Mucosa of rectum (tissue), 2 donors: ENCODE measurements at regions not wholly inside any gene's neighbourhood (a gene's known extent, or its start where the extent isn't known, plus 50 kb on each side); places are given as distances from the start of the nearest gene placed in this dataset.

Source experiments
- H3K27ac ChIP-seq, 2 donors: one replicate each; pipeline ENCODE4 v1.7.0; 2013; ENCODE audit warnings: inconsistent platforms in 2 of 2, low read depth in 2 of 2, low read length in 2 of 2
- H3K27me3 ChIP-seq, 2 donors: one replicate each; pipeline ENCODE4 v1.7.0; 2013; ENCODE audit warnings: low read length in 2 of 2; ENCODE audit not compliant: control insufficient read depth in 2 of 2, insufficient read depth in 2 of 2
- H3K36me3 ChIP-seq, 2 donors: one replicate each; pipeline ENCODE4 v1.7.0; 2013; ENCODE audit warnings: low read length in 2 of 2; ENCODE audit not compliant: control insufficient read depth in 2 of 2, insufficient read depth in 2 of 2
- H3K4me1 ChIP-seq, 2 donors: one replicate each; pipeline ENCODE4 v1.7.0; 2013; ENCODE audit warnings: low read length in 2 of 2, mild to moderate bottlenecking in 1 of 2; ENCODE audit not compliant: control insufficient read depth in 2 of 2, insufficient read depth in 2 of 2
- H3K4me3 ChIP-seq, 2 donors: one replicate each; pipeline ENCODE4 v1.7.0; 2013; ENCODE audit warnings: low read length in 2 of 2
- H3K9ac ChIP-seq, 2 donors: one replicate each; pipeline ENCODE4 v1.7.0; 2013; ENCODE audit warnings: low read length in 2 of 2, low read depth in 1 of 2, mild to moderate bottlenecking in 1 of 2
- H3K9me3 ChIP-seq, 2 donors: one replicate each; pipeline ENCODE4 v1.7.0; 2013; ENCODE audit warnings: low read length in 2 of 2; ENCODE audit not compliant: control insufficient read depth in 2 of 2
- donor health status: healthy.
- donor health status: Normal muscosa, but diverticular disease.

- no peaks in the 10 kb centered on the region for H3K9me3 ChIP-seq
- H3K27ac ChIP-seq = no peak overlapping the region
- H3K4me3 ChIP-seq = no peak overlapping the region
- no peaks in the 10 kb centered on the region for H3K4me1 ChIP-seq
- H3K36me3 ChIP-seq = no peaks in the 10 kb centered on the region
- H3K9ac ChIP-seq = no peak overlapping the region
- H3K27me3 ChIP-seq = no peaks in the 10 kb centered on the region
Observed at GRCh38 chr2:82316586-82316985, 2012.0 kb upstream of the LRRTM1 start.

- no peaks in the 10 kb centered on the region for H3K27me3 ChIP-seq
- H3K9me3 ChIP-seq = no peaks in the 10 kb centered on the region
- H3K27ac ChIP-seq = no peak overlapping the region
- H3K4me1 ChIP-seq = no peaks in the 10 kb centered on the region
- H3K9ac ChIP-seq = no peak overlapping the region
- no peak overlapping the region for H3K4me3 ChIP-seq
- no peaks in the 10 kb centered on the region for H3K36me3 ChIP-seq
Observed at GRCh38 chr2:82314836-82315472, 2010.4 kb upstream of the LRRTM1 start.

GRCh38 chr2:82307511-82307910 lies 2003.0 kb upstream of the LRRTM1 start:
- Histone ChIP-seq H3K9ac (no peak overlapping the region), H3K9me3 (no peaks in the 10 kb centered on the region), H3K4me3 (no peak overlapping the region), H3K36me3 (no peaks in the 10 kb centered on the region), H3K27ac (no peak overlapping the region), H3K27me3 (no peaks in the 10 kb centered on the region), H3K4me1 (no peaks in the 10 kb centered on the region)

GRCh38 chr2:82301506-82301905 lies 1997.0 kb upstream of the LRRTM1 start:
- Histone ChIP-seq H3K9ac (no peak overlapping the region), H3K4me1 (no peaks in the 10 kb centered on the region), H3K4me3 (no peak overlapping the region), H3K36me3 (no peaks in the 10 kb centered on the region), H3K27me3 (no peaks in the 10 kb centered on the region), H3K9me3 (no peaks in the 10 kb centered on the region), H3K27ac (no peak overlapping the region)

GRCh38 chr2:82289446-82289845 lies 1984.9 kb upstream of the LRRTM1 start:
- H3K4me1 ChIP-seq = no peaks in the 10 kb centered on the region
- H3K9ac ChIP-seq = no peak overlapping the region
- no peaks in the 10 kb centered on the region for H3K36me3 ChIP-seq
- no peaks in the 10 kb centered on the region for H3K27me3 ChIP-seq
- H3K4me3 ChIP-seq = no peak overlapping the region
- H3K9me3 ChIP-seq = no peaks in the 10 kb centered on the region
- no peak overlapping the region for H3K27ac ChIP-seq

GRCh38 chr2:82283075-82283474 lies 1978.5 kb upstream of the LRRTM1 start:
- Histone ChIP-seq H3K4me1 (no peaks in the 10 kb centered on the region), H3K4me3 (no peak overlapping the region), H3K9ac (no peak overlapping the region), H3K27ac (no peak overlapping the region), H3K9me3 (no peaks in the 10 kb centered on the region), H3K27me3 (no peaks in the 10 kb centered on the region), H3K36me3 (no peaks in the 10 kb centered on the region)

- Histone ChIP-seq H3K4me1 (no peaks in the 10 kb centered on the region), H3K27ac (no peak overlapping the region), H3K27me3 (no peaks in the 10 kb centered on the region), H3K9ac (no peak overlapping the region), H3K9me3 (no peaks in the 10 kb centered on the region), H3K36me3 (no peaks in the 10 kb centered on the region), H3K4me3 (no peak overlapping the region)
Observed at GRCh38 chr2:82282111-82282882, 1977.7 kb upstream of the LRRTM1 start.

- no peak overlapping the region for H3K9ac ChIP-seq
- H3K36me3 ChIP-seq = no peaks in the 10 kb centered on the region
- no peaks in the 10 kb centered on the region for H3K27me3 ChIP-seq
- no peaks in the 10 kb centered on the region for H3K4me1 ChIP-seq
- H3K9me3 ChIP-seq = no peaks in the 10 kb centered on the region
- no peak overlapping the region for H3K4me3 ChIP-seq
- H3K27ac ChIP-seq = no peak overlapping the region
Observed at GRCh38 chr2:82279367-82279766, 1974.8 kb upstream of the LRRTM1 start.

- Histone ChIP-seq H3K36me3 (no peaks in the 10 kb centered on the region), H3K27me3 (no peaks in the 10 kb centered on the region), H3K4me1 (no peaks in the 10 kb centered on the region), H3K4me3 (no peak overlapping the region), H3K9me3 (no peaks in the 10 kb centered on the region), H3K27ac (no peak overlapping the region), H3K9ac (no peak overlapping the region)
Observed at GRCh38 chr2:82278416-82278815, 1973.9 kb upstream of the LRRTM1 start.

GRCh38 chr2:82275599-82275998 lies 1971.0 kb upstream of the LRRTM1 start:
- Histone ChIP-seq H3K4me3 (no peak overlapping the region), H3K9ac (no peak overlapping the region), H3K4me1 (no peaks in the 10 kb centered on the region), H3K27ac (no peak overlapping the region), H3K36me3 (no peaks in the 10 kb centered on the region), H3K27me3 (no peaks in the 10 kb centered on the region), H3K9me3 (no peaks in the 10 kb centered on the region)
